Upper lobe of right lung (tissue), 1 donor: ENCODE measurements at regions not wholly inside any gene's neighbourhood (a gene's known extent, or its start where the extent isn't known, plus 50 kb on each side); places are given as distances from the start of the nearest gene placed in this dataset.

ENCODE experiments used
- ATAC-seq: fragments of 200-7000 bp; cut with Tn5 transposase; one replicate; pipeline ENCODE4 v1.9.1; 2020; ENCODE audit warnings: mild to moderate bottlenecking, moderate library complexity
- DNase-seq: peaks from one replicate; pipeline ENCODE4 v3.0.0-alpha.2; 2020
- H3K27ac ChIP-seq: fragments of 200-600 bp; one replicate; pipeline ENCODE4 v1.8.0; 2022
- H3K27me3 ChIP-seq: fragments of 200-600 bp; one replicate; pipeline ENCODE4 v1.8.0; 2022; ENCODE audit warnings: mild to moderate bottlenecking
- H3K36me3 ChIP-seq: fragments of 200-600 bp; one replicate; pipeline ENCODE4 v1.8.0; 2022
- H3K4me1 ChIP-seq: fragments of 200-600 bp; one replicate; pipeline ENCODE4 v1.8.0; 2022
- H3K4me3 ChIP-seq: fragments of 200-600 bp; one replicate; pipeline ENCODE4 v1.8.0; 2022; ENCODE audit warnings: mild to moderate bottlenecking
- H3K9me3 ChIP-seq: fragments of 200-600 bp; one replicate; pipeline ENCODE4 v1.8.0; 2022
- CTCF ChIP-seq: fragments of 200-600 bp; IDR thresholded peaks from one replicate; pipeline ENCODE4 v1.8.0; 2022; ENCODE audit warnings: antibody characterized with exemption
- intact Hi-C: fragments of 100-400 bp; cut with DNase I; formaldehyde crosslinking; loops from one replicate; pipeline ENCODE4 v1.11.0; 2022
- donor health status: DM: no; HTN: yes; CAD: no; lungs with severe emphysema.

- Histone ChIP-seq H3K4me3 (no peak overlapping the region), H3K27ac (no peak overlapping the region), H3K36me3 (no peaks in the 10 kb centered on the region), H3K4me1 (no peaks in the 10 kb centered on the region), H3K27me3 (peaks cover 3% of the 10 kb centered on the region), H3K9me3 (peaks cover 12% of the 10 kb centered on the region)
- no peak for DNase-seq
- TF ChIP-seq CTCF, result no peak
- intact Hi-C loops, result no loop called here
- no peak for ATAC-seq
Observed at GRCh38 chr13:106343836-106344235, 191.6 kb downstream of the EFNB2 start.

- DNase-seq (no peak), ATAC-seq (no peak)
- Histone ChIP-seq H3K4me3 (no peak overlapping the region), H3K27ac (no peak overlapping the region), H3K27me3 (no peaks in the 10 kb centered on the region), H3K4me1 (no peaks in the 10 kb centered on the region), H3K36me3 (no peaks in the 10 kb centered on the region), H3K9me3 (peaks cover 12% of the 10 kb centered on the region)
- TF ChIP-seq CTCF, result no peak
- intact Hi-C loops, result no loop called here
Observed at GRCh38 chr13:106340249-106340648, 195.2 kb downstream of the EFNB2 start.

GRCh38 chr13:106337096-106337850, 198.2 kb downstream of the EFNB2 start:
- Histone ChIP-seq H3K4me3 (no peak overlapping the region), H3K9me3 (peaks cover 12% of the 10 kb centered on the region), H3K27ac (no peak overlapping the region), H3K4me1 (no peaks in the 10 kb centered on the region), H3K27me3 (no peaks in the 10 kb centered on the region), H3K36me3 (no peaks in the 10 kb centered on the region)
- ATAC-seq (no peak), DNase-seq (no peak)
- TF ChIP-seq CTCF, result no peak
- intact Hi-C loops, result no loop called here

GRCh38 chr13:106336668-106337067, 198.8 kb downstream of the EFNB2 start:
- Histone ChIP-seq H3K4me3 (no peak overlapping the region), H3K27me3 (no peaks in the 10 kb centered on the region), H3K9me3 (peaks cover 12% of the 10 kb centered on the region), H3K36me3 (no peaks in the 10 kb centered on the region), H3K27ac (no peak overlapping the region), H3K4me1 (no peaks in the 10 kb centered on the region)
- intact Hi-C loops, result no loop called here
- DNase-seq, result no peak
- no peak for TF ChIP-seq CTCF
- peak; percentile 32 for ATAC-seq

GRCh38 chr13:106332621-106333020, 202.8 kb downstream of the EFNB2 start:
- DNase-seq, result no peak
- Histone ChIP-seq H3K9me3 (no peaks in the 10 kb centered on the region), H3K4me3 (no peak overlapping the region), H3K27me3 (no peaks in the 10 kb centered on the region), H3K4me1 (no peaks in the 10 kb centered on the region), H3K36me3 (no peaks in the 10 kb centered on the region), H3K27ac (no peak overlapping the region)
- intact Hi-C loops, result no loop called here
- no peak for TF ChIP-seq CTCF
- no peak for ATAC-seq

- no peaks in the 10 kb centered on the region for H3K36me3 ChIP-seq
- DNase-seq, result no peak
- H3K4me3 ChIP-seq, result no peak overlapping the region
- no peak for TF ChIP-seq CTCF
- H3K4me1 ChIP-seq, result no peaks in the 10 kb centered on the region
- no peaks in the 10 kb centered on the region for H3K27me3 ChIP-seq
- peak; percentile 29 for ATAC-seq
- H3K27ac ChIP-seq, result no peak overlapping the region
- intact Hi-C loops, result no loop called here
- no peaks in the 10 kb centered on the region for H3K9me3 ChIP-seq
Observed at GRCh38 chr13:106331116-106331515, 204.3 kb downstream of the EFNB2 start.
